B cell (primary cell): ENCODE measurements at regions not wholly inside any gene's neighbourhood (a gene's known extent, or its start where the extent isn't known, plus 50 kb on each side); places are given as distances from the start of the nearest gene placed in this dataset.

ENCODE experiments used
- ATAC-seq: fragments of 200-7000 bp; cut with Tn5 transposase; one replicate; pipeline ENCODE4 v1.10.0; 2021; ENCODE audit warnings: low read depth, mild to moderate bottlenecking, moderate number of reproducible peaks, moderate library complexity
- CTCF ChIA-PET: fragments of 350-600 bp; sonication (Branson Sonifier 250); formaldehyde crosslinking; loops from one replicate; lab custom pipeline; 2021; ENCODE audit warnings: antibody characterized with exemption, inconsistent platforms; lab: Charles Lee
- POLR2A ChIA-PET: fragments of 350-600 bp; sonication (Branson Sonifier 250); formaldehyde crosslinking; loops from one replicate; lab custom pipeline; 2021; ENCODE audit warnings: antibody characterized with exemption; lab: Charles Lee
- DNase-seq: peaks from one replicate; pipeline ENCODE4 v3.0.0; 2013
- H2AFZ ChIP-seq: 2 replicates; pipeline ENCODE4 v1.6.1; 2012; ENCODE audit warnings: mild to moderate bottlenecking, low read depth, low read length; ENCODE audit not compliant: insufficient read depth, poor library complexity, severe bottlenecking
- H3K27ac ChIP-seq, 2 donors: 1 replicate in 1 of 2; 2 replicates in 1 of 2; pipeline ENCODE4 v1.5.1; 2012 to 2013; ENCODE audit warnings: low read length in 2 of 2, mild to moderate bottlenecking in 2 of 2, moderate library complexity in 1 of 2
- H3K27me3 ChIP-seq, 4 experiments: fragments of 200-600 bp in 1 of 4; sonication (generic) in 1 of 4; replicated peaks in 1 of 4; 1 replicate in 2 of 4; 2 replicates in 2 of 4; pipeline versions ENCODE4 v1.6.1 to v1.7.0; 2013 to 2016; ENCODE audit warnings: low read length in 3 of 4, mild to moderate bottlenecking in 2 of 4, mixed read lengths in 1 of 4, moderate library complexity in 1 of 4; ENCODE audit not compliant: insufficient read depth in 4 of 4, control insufficient read depth in 3 of 4; ENCODE audit errors: control extremely low read depth in 1 of 4
- H3K36me3 ChIP-seq, 2 experiments: replicated peaks in 1 of 2; 1 replicate in 1 of 2; 2 replicates in 1 of 2; pipeline versions ENCODE4 v1.6.1 to v1.7.1; 2013; ENCODE audit warnings: low read length in 1 of 2; ENCODE audit not compliant: insufficient read depth in 2 of 2, control insufficient read depth in 1 of 2; ENCODE audit errors: control extremely low read depth in 1 of 2, extremely low read depth in 1 of 2
- H3K4me1 ChIP-seq, 2 donors: fragments of 200-600 bp in 1 of 2; sonication (generic) in 1 of 2; 1 replicate in 1 of 2; 2 replicates in 1 of 2; pipeline versions ENCODE4 v1.5.1 to v1.6.1; 2013 to 2017; ENCODE audit warnings: low read length in 2 of 2; ENCODE audit not compliant: control insufficient read depth in 2 of 2, insufficient read depth in 2 of 2
- H3K4me2 ChIP-seq: replicated peaks from 2 replicates; pipeline ENCODE3; 2012; ENCODE audit warnings: mild to moderate bottlenecking, low read depth, low read length; ENCODE audit not compliant: poor library complexity, severe bottlenecking
- H3K4me3 ChIP-seq, 5 experiments: fragments of 200-600 bp in 1 of 5; sonication (generic) in 1 of 5; 1 replicate in 3 of 5; 2 replicates in 2 of 5; pipeline versions ENCODE4 v1.5.1 to v1.7.0; 2011 to 2016; ENCODE audit warnings: low read length in 4 of 5, mild to moderate bottlenecking in 4 of 5, low read depth in 2 of 5, control low read depth in 1 of 5, moderate library complexity in 1 of 5; ENCODE audit not compliant: insufficient read depth in 1 of 5; ENCODE audit errors: control extremely low read depth in 1 of 5, extremely low read depth in 1 of 5
- H3K79me2 ChIP-seq: fragments of 200-600 bp; sonication (generic); one replicate; pipeline ENCODE4 v1.6.0; 2016; ENCODE audit warnings: low read length; ENCODE audit not compliant: control insufficient read depth, insufficient read depth
- H3K9ac ChIP-seq: fragments of 200-600 bp; sonication (generic); 2 replicates; pipeline ENCODE4 v1.6.1; 2017; ENCODE audit warnings: mild to moderate bottlenecking, low read length, moderate library complexity
- H3K9me3 ChIP-seq, 3 donors: one replicate each; pipeline versions ENCODE4 v1.6.1 to v1.7.1; 2013; ENCODE audit warnings: low read length in 2 of 3; ENCODE audit not compliant: control insufficient read depth in 2 of 3, insufficient read depth in 1 of 3; ENCODE audit errors: control extremely low read depth in 1 of 3
- H4K20me1 ChIP-seq: 2 replicates; pipeline ENCODE4 v1.6.0; 2012; ENCODE audit warnings: mild to moderate bottlenecking, low read length; ENCODE audit not compliant: insufficient read depth, control insufficient read depth, poor library complexity, severe bottlenecking
- H3K27ac Mint-ChIP-seq: one replicate; pipeline ENCODE4 v1.8.0; 2021; ENCODE audit warnings: mixed read lengths
- H3K27me3 Mint-ChIP-seq: one replicate; pipeline ENCODE4 v1.8.0; 2021; ENCODE audit warnings: mixed read lengths
- H3K4me1 Mint-ChIP-seq: one replicate; pipeline ENCODE4 v1.8.0; 2021; ENCODE audit warnings: mixed read lengths
- H3K4me3 Mint-ChIP-seq: one replicate; pipeline ENCODE4 v1.8.0; 2021; ENCODE audit warnings: mixed read lengths
- H3K9me3 Mint-ChIP-seq: one replicate; pipeline ENCODE4 v1.8.0; 2022; ENCODE audit warnings: mixed read lengths; ENCODE audit not compliant: insufficient read depth
- CTCF ChIP-seq: fragments of 200-600 bp; IDR thresholded peaks from one replicate; pipeline ENCODE4 v1.8.0; 2022; ENCODE audit warnings: antibody characterized with exemption, mild to moderate bottlenecking
- EZH2 ChIP-seq: IDR thresholded peaks from 2 replicates; pipeline ENCODE4 v1.6.1; 2012; ENCODE audit warnings: borderline replicate concordance, low read depth, mild to moderate bottlenecking, moderate library complexity, low read length; ENCODE audit not compliant: insufficient read depth, poor library complexity, severe bottlenecking
- WGBS: methylation state at CpG from one replicate; pipeline ENCODE4 v1.1.5; 2013; ENCODE audit warnings: missing lambda C conversion rate; ENCODE audit not compliant: insufficient coverage; 5-methylcytosine and 5-hydroxymethylcytosine counted together
- intact Hi-C: fragments of 100-400 bp; cut with micrococcal nuclease; formaldehyde crosslinking; loops from one replicate; pipeline ENCODE4 v1.10.0; 2022

- Histone ChIP-seq H3K9ac (no peak overlapping the region), H3K4me2 (no peak overlapping the region), H3K9me3 (peaks cover 0 to 8% (median 6%) of the 10 kb centered on the region in 3 donors), H3K4me1 (no peaks in the 10 kb centered on the region), H4K20me1 (no peaks in the 10 kb centered on the region), H3K27me3 (no peaks in the 10 kb centered on the region), H3K4me3 (no peak overlapping the region), H2AFZ (no peak overlapping the region), H3K79me2 (no peaks in the 10 kb centered on the region), H3K27ac (no peak overlapping the region), H3K36me3 (no peaks in the 10 kb centered on the region)
- Mint-ChIP-seq H3K4me1 (no peaks in the 10 kb centered on the region), H3K27me3 (no peaks in the 10 kb centered on the region), H3K4me3 (no peak overlapping the region), H3K27ac (no peak overlapping the region), H3K9me3 (peaks cover 6% of the 10 kb centered on the region)
- DNase-seq (no peak), ATAC-seq (no peak)
- TF ChIP-seq CTCF (no peak), EZH2 (no peak)
- CTCF ChIA-PET = no interaction called here
- POLR2A ChIA-PET = no interaction called here
- WGBS = 77% methylated on average over 1 of the region's 1 CpG
- intact Hi-C loops = no loop called here
Measured at GRCh38 chr15:92779874-92780273, 120.2 kb upstream of the CHD2 start.

GRCh38 chr15:92780843-92781242, 119.3 kb upstream of the CHD2 start:
- H4K20me1 ChIP-seq = no peaks in the 10 kb centered on the region
- DNase-seq (no peak), ATAC-seq (no peak)
- no peaks in the 10 kb centered on the region for H3K27me3 Mint-ChIP-seq
- no peak overlapping the region for H3K9ac ChIP-seq
- no peaks in the 10 kb centered on the region for H3K4me1 Mint-ChIP-seq
- WGBS = 90% methylated on average over 1 of the region's 3 CpGs
- H3K4me3 ChIP-seq = no peak overlapping the region
- intact Hi-C loops = no loop called here
- ChIA-PET POLR2A (no interaction called here), CTCF (no interaction called here)
- H3K36me3 ChIP-seq = no peaks in the 10 kb centered on the region
- H3K27ac ChIP-seq = no peak overlapping the region
- no peaks in the 10 kb centered on the region for H3K27me3 ChIP-seq
- H3K4me2 ChIP-seq = no peak overlapping the region
- H2AFZ ChIP-seq = no peak overlapping the region
- H3K4me3 Mint-ChIP-seq = no peak overlapping the region
- peaks cover 6% of the 10 kb centered on the region for H3K9me3 Mint-ChIP-seq
- H3K27ac Mint-ChIP-seq = no peak overlapping the region
- H3K79me2 ChIP-seq = no peaks in the 10 kb centered on the region
- peaks cover 0 to 8% (median 6%) of the 10 kb centered on the region in 3 donors for H3K9me3 ChIP-seq
- no peaks in the 10 kb centered on the region for H3K4me1 ChIP-seq
- TF ChIP-seq EZH2 = no peak
- no peak for TF ChIP-seq CTCF
